PC-3 (cell line): ENCODE measurements at regions not wholly inside any gene's neighbourhood (a gene's known extent, or its start where the extent isn't known, plus 50 kb on each side); places are given as distances from the start of the nearest gene placed in this dataset.

Experiments
- CTCF ChIP-seq: fragments of 300-600 bp; sonication (generic); conservative IDR thresholded peaks from 2 replicates; pipeline ENCODE4 v1.5.1; 2017; ENCODE audit warnings: antibody characterized with exemption, low read depth, mild to moderate bottlenecking, low read length
- EZH2 ChIP-seq: fragments of 300-600 bp; sonication (generic); IDR thresholded peaks from one replicate; pipeline ENCODE4 v1.6.1; 2017; ENCODE audit warnings: antibody characterized with exemption, mild to moderate bottlenecking, low read length; ENCODE audit not compliant: unreplicated experiment

- TF ChIP-seq CTCF (no peak), EZH2 (no peak)
These were observed 1414.3 kb upstream of the CDH6 start for GRCh38 chr5:29779141-29779540.
